ENCODE measurements at regions not wholly inside any gene's neighbourhood (a gene's known extent, or its start where the extent isn't known, plus 50 kb on each side); places are given as distances from the start of the nearest gene placed in this dataset.

DNA sequence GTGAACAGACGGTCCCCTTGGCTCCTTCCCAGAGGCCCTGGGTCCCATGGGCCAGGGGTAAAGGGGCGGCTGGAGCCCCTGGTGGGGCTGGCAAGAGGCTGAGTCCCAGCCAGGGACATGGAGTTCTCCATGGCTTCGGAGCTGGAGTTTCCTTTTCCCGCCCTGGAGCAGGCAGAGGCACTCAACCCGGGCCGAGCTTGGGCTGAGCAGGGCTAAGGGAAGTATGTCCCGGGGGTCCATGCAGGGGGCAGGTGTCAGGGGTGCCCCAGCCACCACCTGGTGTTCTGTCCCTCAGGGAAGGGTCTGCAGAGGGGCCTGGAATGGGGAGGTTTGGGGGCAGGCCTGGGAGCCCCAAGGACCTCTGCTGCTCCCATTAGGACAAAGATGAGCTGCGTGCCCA, 54.0 kb upstream of the TPM4 start:
- TF ChIP-seq, protein P1, sequence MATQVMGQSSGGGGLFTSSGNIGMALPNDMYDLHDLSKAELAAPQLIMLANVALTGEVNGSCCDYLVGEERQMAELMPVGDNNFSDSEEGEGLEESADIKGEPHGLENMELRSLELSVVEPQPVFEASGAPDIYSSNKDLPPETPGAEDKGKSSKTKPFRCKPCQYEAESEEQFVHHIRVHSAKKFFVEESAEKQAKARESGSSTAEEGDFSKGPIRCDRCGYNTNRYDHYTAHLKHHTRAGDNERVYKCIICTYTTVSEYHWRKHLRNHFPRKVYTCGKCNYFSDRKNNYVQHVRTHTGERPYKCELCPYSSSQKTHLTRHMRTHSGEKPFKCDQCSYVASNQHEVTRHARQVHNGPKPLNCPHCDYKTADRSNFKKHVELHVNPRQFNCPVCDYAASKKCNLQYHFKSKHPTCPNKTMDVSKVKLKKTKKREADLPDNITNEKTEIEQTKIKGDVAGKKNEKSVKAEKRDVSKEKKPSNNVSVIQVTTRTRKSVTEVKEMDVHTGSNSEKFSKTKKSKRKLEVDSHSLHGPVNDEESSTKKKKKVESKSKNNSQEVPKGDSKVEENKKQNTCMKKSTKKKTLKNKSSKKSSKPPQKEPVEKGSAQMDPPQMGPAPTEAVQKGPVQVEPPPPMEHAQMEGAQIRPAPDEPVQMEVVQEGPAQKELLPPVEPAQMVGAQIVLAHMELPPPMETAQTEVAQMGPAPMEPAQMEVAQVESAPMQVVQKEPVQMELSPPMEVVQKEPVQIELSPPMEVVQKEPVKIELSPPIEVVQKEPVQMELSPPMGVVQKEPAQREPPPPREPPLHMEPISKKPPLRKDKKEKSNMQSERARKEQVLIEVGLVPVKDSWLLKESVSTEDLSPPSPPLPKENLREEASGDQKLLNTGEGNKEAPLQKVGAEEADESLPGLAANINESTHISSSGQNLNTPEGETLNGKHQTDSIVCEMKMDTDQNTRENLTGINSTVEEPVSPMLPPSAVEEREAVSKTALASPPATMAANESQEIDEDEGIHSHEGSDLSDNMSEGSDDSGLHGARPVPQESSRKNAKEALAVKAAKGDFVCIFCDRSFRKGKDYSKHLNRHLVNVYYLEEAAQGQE (tag by site-specific recombination; IDR thresholded peaks at IDR 0.05): no peak
- TF ChIP-seq ZNF600 (tag by site-specific recombination; IDR thresholded peaks at IDR 0.05): no peak
